Skeletal muscle tissue (tissue), 3 donors: ENCODE measurements at regions not wholly inside any gene's neighbourhood (a gene's known extent, or its start where the extent isn't known, plus 50 kb on each side); places are given as distances from the start of the nearest gene placed in this dataset.

Source experiments
- H3K27ac ChIP-seq: one replicate; pipeline ENCODE4 v1.7.0; 2013; ENCODE audit warnings: mild to moderate bottlenecking, low read depth, low read length, inconsistent platforms
- H3K27me3 ChIP-seq, 3 donors: one replicate each; pipeline ENCODE4 v1.7.0; 2013; ENCODE audit warnings: low read length in 3 of 3; ENCODE audit not compliant: control insufficient read depth in 3 of 3, insufficient read depth in 3 of 3
- H3K36me3 ChIP-seq, 3 donors: one replicate each; pipeline ENCODE4 v1.7.0; 2013; ENCODE audit warnings: low read length in 3 of 3; ENCODE audit not compliant: control insufficient read depth in 3 of 3, insufficient read depth in 3 of 3
- H3K4me1 ChIP-seq, 3 donors: one replicate each; pipeline ENCODE4 v1.7.0; 2013; ENCODE audit warnings: low read length in 3 of 3, mild to moderate bottlenecking in 3 of 3; ENCODE audit not compliant: control insufficient read depth in 3 of 3, insufficient read depth in 3 of 3
- H3K4me3 ChIP-seq, 3 donors: one replicate each; pipeline ENCODE4 v1.7.0; 2013; ENCODE audit warnings: low read length in 3 of 3
- H3K9ac ChIP-seq, 3 donors: one replicate each; pipeline ENCODE4 v1.7.0; 2013; ENCODE audit warnings: low read length in 3 of 3, mild to moderate bottlenecking in 3 of 3, moderate library complexity in 2 of 3, low read depth in 1 of 3
- H3K9me3 ChIP-seq, 3 donors: one replicate each; pipeline ENCODE4 v1.7.0; 2013; ENCODE audit warnings: low read length in 3 of 3; ENCODE audit not compliant: control insufficient read depth in 3 of 3
- donor health status: Osteomylitis.

GRCh38 chr12:114957225-114957624 lies 273.2 kb upstream of the TBX3 start:
- no peak overlapping the region for H3K27ac ChIP-seq
- no peaks in the 10 kb centered on the region for H3K36me3 ChIP-seq

DNA sequence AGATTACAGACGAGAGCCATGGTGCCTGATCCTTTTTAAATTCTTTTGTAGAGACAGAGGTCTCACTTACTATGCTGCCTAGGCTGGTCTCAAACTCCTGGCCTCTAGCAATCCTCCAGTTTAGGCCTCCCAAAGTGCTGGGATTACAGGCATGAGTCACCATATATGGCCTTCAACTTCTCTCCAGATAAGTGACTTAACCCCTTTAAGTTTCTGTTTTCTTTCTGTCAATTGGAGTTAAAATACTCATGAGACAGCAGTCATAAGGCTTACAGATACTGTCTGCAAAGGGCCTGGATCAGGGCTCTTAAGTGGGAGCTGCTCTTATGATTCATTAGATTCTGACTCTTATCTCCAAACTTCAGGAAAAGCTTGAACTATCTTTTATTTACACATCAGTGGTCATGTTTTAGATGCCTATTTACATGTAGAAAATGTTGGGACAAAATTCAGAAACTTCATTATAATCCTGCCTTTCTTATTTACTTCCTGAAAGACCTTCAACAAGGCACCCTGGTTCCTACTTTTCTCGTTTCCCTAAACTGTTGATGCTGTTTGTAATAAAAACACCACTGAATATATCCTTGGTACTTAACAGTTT lies 271.5 kb upstream of the TBX3 start:
- H3K36me3 ChIP-seq: no peaks in the 10 kb centered on the region

More at GRCh38 chr12:114957225-114957624, 273.2 kb upstream of the TBX3 start:
- Histone ChIP-seq H3K4me1 (no peaks in the 10 kb centered on the region), H3K9ac (no peak overlapping the region), H3K27me3 (no peaks in the 10 kb centered on the region), H3K9me3 (no peaks in the 10 kb centered on the region), H3K4me3 (no peak overlapping the region)

DNA sequence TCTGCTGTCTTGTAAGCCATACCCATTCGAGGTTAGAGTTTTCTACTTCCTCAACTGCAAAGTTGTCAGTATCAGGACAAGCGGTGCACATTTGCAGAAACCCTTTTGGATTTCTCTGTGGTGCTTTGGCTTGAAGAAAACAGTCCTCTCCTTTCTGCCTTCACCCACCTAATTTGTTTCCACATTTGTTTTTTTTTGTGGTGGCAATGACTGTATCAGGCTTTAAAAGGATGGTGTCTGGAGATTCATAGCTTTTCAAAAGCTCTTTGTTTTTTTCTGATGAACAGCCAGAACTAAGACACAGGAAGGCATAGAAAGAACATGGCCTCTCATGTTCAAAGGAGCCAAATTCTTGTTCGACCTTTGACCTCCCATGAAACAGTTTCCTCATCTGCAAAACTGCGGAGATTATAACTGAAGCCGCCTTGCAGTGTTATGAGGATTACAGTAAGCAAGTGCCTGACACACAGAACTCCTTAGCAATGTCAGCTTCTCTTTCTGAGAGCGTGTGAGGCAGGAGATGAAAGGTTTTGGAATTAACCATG lies 270.6 kb upstream of the TBX3 start:
- H3K4me1 ChIP-seq: no peaks in the 10 kb centered on the region
- H3K4me3 ChIP-seq: no peak overlapping the region
- no peak overlapping the region for H3K27ac ChIP-seq
- H3K36me3 ChIP-seq: no peaks in the 10 kb centered on the region
- H3K27me3 ChIP-seq: no peaks in the 10 kb centered on the region
- no peak overlapping the region for H3K9ac ChIP-seq
- no peaks in the 10 kb centered on the region for H3K9me3 ChIP-seq

More for the DNA sequence above, 271.5 kb upstream of the TBX3 start:
- H3K9me3 ChIP-seq: no peaks in the 10 kb centered on the region
- no peak overlapping the region for H3K4me3 ChIP-seq
- H3K27ac ChIP-seq: no peak overlapping the region
- H3K4me1 ChIP-seq: no peaks in the 10 kb centered on the region
- no peaks in the 10 kb centered on the region for H3K27me3 ChIP-seq
- no peak overlapping the region for H3K9ac ChIP-seq

DNA sequence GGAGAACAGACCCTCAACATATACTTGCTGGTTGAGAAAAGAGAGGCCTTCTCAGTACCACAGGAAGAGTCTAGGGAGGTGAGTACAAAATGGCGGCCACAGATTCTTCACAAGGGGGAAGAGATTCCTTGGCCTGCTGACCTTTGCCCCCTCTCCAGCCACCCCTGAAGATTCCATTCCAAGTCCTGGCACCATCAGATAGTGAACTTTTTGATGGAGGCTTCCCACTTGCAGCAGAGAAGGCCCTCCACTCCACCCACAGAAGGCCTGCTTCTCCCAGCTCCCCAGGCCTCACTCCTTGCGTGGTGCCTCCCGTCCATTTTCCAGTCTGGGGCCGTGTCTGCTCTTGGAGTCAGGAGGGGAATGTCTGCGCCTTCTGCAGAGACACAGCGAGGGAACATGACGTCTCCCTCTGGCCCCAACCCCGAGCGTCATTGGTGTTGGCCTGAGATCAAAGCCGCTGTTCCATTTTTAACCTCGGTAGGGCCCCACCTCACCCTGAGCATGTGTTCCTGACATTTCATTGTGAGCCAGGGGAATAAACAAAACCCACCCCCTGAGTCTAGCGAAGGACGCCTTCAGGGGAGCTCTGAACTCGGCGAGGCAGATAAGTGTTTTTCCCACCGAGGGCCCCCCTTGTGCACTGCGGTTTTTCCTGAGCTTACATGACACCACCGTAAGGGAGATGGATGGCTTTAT lies 268.7 kb upstream of the TBX3 start:
- no peaks in the 10 kb centered on the region for H3K27me3 ChIP-seq
- H3K4me1 ChIP-seq: no peaks in the 10 kb centered on the region
- no peak overlapping the region for H3K4me3 ChIP-seq
- H3K9ac ChIP-seq: no peak overlapping the region
- no peaks in the 10 kb centered on the region for H3K36me3 ChIP-seq
- no peaks in the 10 kb centered on the region for H3K9me3 ChIP-seq
- no peak overlapping the region for H3K27ac ChIP-seq

- Histone ChIP-seq H3K9ac (no peak overlapping the region), H3K9me3 (no peaks in the 10 kb centered on the region), H3K4me3 (no peak overlapping the region), H3K4me1 (no peaks in the 10 kb centered on the region), H3K36me3 (no peaks in the 10 kb centered on the region), H3K27me3 (no peaks in the 10 kb centered on the region), H3K27ac (no peak overlapping the region)
Observed at GRCh38 chr12:114949058-114949820, 265.3 kb upstream of the TBX3 start.

DNA sequence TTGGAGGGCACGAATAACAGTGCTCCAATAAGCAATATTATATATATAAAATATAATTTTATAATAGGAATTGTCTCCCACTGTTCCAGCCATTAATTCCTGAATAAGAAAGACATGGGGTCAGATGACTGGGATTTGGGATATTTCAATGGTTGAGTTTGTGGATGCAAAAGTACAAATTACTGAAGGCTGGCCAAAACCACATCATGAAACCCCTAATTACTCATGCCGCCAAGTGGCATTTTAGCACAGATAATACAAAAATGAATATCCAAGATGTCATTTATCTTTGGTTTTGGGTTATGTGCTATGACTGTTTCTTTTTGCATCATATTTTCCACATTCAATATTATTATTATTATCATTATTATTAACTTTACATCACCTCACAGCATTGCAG lies 261.4 kb upstream of the TBX3 start:
- Histone ChIP-seq H3K4me1 (no peaks in the 10 kb centered on the region), H3K9ac (no peak overlapping the region), H3K27ac (no peak overlapping the region), H3K4me3 (no peak overlapping the region), H3K36me3 (no peaks in the 10 kb centered on the region), H3K27me3 (no peaks in the 10 kb centered on the region), H3K9me3 (peaks cover 0 to under 1% (median 0%) of the 10 kb centered on the region in 3 donors)

- H3K36me3 ChIP-seq: no peaks in the 10 kb centered on the region
- no peak overlapping the region for H3K27ac ChIP-seq
- H3K4me3 ChIP-seq: no peak overlapping the region
- peaks cover 0 to 4% (median 0%) of the 10 kb centered on the region in 3 donors for H3K9me3 ChIP-seq
- no peaks in the 10 kb centered on the region for H3K4me1 ChIP-seq
- no peaks in the 10 kb centered on the region for H3K27me3 ChIP-seq
- H3K9ac ChIP-seq: no peak overlapping the region
Observed at GRCh38 chr12:114944736-114945135, 260.8 kb upstream of the TBX3 start.

DNA sequence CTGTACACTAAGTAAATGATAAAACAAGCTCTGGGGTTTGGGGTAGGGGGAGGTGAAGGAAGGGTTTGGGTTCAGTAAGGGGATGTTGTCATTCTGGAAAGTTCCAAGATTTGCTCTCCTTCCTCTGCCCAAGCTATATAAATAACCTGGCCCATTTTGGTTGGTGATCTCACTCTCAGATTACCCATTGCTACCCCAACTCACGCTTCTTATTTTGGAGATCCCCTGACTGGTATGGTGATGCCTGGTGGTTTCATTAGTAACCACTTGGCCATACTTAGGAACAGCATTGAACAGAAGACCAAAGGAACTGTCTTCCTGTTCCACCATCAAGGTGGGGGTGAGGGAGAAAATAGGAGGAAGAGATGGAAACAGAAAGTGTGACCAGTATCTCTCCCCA lies 259.6 kb upstream of the TBX3 start:
- H3K36me3 ChIP-seq: no peaks in the 10 kb centered on the region
- H3K9ac ChIP-seq: no peak overlapping the region
- no peaks in the 10 kb centered on the region for H3K4me1 ChIP-seq
- H3K27ac ChIP-seq: no peak overlapping the region
- H3K27me3 ChIP-seq: no peaks in the 10 kb centered on the region
- H3K9me3 ChIP-seq: peaks cover 0 to 4% (median 0%) of the 10 kb centered on the region in 3 donors
- H3K4me3 ChIP-seq: no peak overlapping the region

DNA sequence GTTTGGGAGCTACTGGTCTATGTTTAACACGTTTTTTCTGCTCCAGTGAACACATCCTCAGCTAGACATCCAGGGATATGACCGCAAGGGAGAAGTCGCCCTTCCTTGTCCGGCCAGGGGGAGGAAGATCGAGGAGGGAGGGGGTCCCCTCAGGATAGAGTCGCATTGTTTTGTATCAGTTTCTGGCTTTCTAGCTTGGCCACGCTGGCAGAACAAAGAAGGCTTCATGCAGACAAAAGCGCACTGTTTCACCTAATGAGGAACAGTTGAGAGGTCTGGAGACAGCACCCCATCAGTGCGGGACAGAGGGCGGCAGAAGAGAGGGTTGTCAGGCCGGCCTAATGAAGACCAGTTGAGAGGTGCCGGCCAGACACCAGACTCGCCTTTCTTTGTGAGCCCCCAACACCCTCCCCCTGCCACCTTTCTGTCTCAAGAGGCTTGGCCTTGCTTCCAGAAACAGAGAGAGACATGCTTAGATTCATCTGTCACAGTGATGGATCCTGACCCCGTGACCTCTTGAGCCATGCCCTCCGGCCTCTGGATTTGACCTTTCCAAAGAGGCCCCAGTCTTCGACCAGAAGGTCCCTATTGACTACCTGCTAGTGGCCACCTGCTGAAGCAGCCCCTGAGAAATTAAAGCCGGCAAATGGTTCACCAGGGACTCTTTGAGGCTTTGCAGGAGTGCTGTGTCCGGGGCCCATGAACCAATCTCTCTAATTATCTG lies 254.7 kb upstream of the TBX3 start:
- Histone ChIP-seq H3K27ac (no peak overlapping the region), H3K36me3 (no peaks in the 10 kb centered on the region), H3K4me1 (no peaks in the 10 kb centered on the region), H3K4me3 (no peak overlapping the region), H3K27me3 (no peaks in the 10 kb centered on the region), H3K9me3 (peaks cover 0 to 4% (median 0%) of the 10 kb centered on the region in 3 donors), H3K9ac (no peak overlapping the region)
